CD14-positive monocyte (primary cell): ENCODE measurements at regions not wholly inside any gene's neighbourhood (a gene's known extent, or its start where the extent isn't known, plus 50 kb on each side); places are given as distances from the start of the nearest gene placed in this dataset.

ENCODE experiments used
- DNase-seq, 3 donors: peaks; one replicate each; pipeline ENCODE4 v3.0.0-alpha.2; 2011 to 2022
- H2AFZ ChIP-seq: 2 replicates; pipeline ENCODE4 v1.6.0; 2012; ENCODE audit warnings: mild to moderate bottlenecking, low read depth, low read length, inconsistent platforms; ENCODE audit not compliant: insufficient read depth, poor library complexity, severe bottlenecking
- H3K27ac ChIP-seq, 2 donors: 1 replicate in 1 of 2; 2 replicates in 1 of 2; pipeline ENCODE4 v1.5.1; 2012 to 2013; ENCODE audit warnings: low read length in 2 of 2, control low read depth in 1 of 2, inconsistent platforms in 1 of 2, low read depth in 1 of 2, mild to moderate bottlenecking in 1 of 2
- H3K27me3 ChIP-seq, 2 donors: one replicate each; pipeline versions ENCODE4 v1.6.0 to v1.6.1; 2011 to 2013; ENCODE audit warnings: low read length in 2 of 2; ENCODE audit not compliant: control insufficient read depth in 2 of 2, insufficient read depth in 2 of 2
- H3K36me3 ChIP-seq, 2 donors: replicated peaks in 1 of 2; 1 replicate in 1 of 2; 2 replicates in 1 of 2; pipeline versions ENCODE4 v1.5.1 to v1.6.1; 2012 to 2013; ENCODE audit warnings: low read length in 2 of 2, control low read depth in 1 of 2, inconsistent platforms in 1 of 2, mild to moderate bottlenecking in 1 of 2; ENCODE audit not compliant: insufficient read depth in 2 of 2, control insufficient read depth in 1 of 2
- H3K4me1 ChIP-seq, 2 donors: 1 replicate in 1 of 2; 2 replicates in 1 of 2; pipeline versions ENCODE4 v1.5.1 to v1.6.1; 2012 to 2013; ENCODE audit warnings: low read length in 2 of 2, control low read depth in 1 of 2, inconsistent platforms in 1 of 2, mild to moderate bottlenecking in 1 of 2, moderate library complexity in 1 of 2; ENCODE audit not compliant: insufficient read depth in 2 of 2, control insufficient read depth in 1 of 2
- H3K4me2 ChIP-seq: replicated peaks from 2 replicates; pipeline ENCODE3; 2012; ENCODE audit warnings: low read length, moderate library complexity, mild to moderate bottlenecking; ENCODE audit not compliant: poor library complexity, severe bottlenecking; ENCODE audit errors: extremely low read depth
- H3K4me3 ChIP-seq, 3 experiments: fragments of 200-600 bp in 1 of 3; sonication (generic) in 1 of 3; replicated peaks in 1 of 3; 1 replicate in 2 of 3; 2 replicates in 1 of 3; pipeline ENCODE4 v1.5.1; 2011 to 2013; ENCODE audit warnings: low read length in 3 of 3, mild to moderate bottlenecking in 3 of 3, control low read depth in 2 of 3, low read depth in 2 of 3, inconsistent platforms in 1 of 3, moderate library complexity in 1 of 3
- H3K79me2 ChIP-seq: 2 replicates; pipeline ENCODE4 v1.6.0; 2012; ENCODE audit warnings: mild to moderate bottlenecking, control low read depth, inconsistent platforms, low read length, moderate library complexity; ENCODE audit not compliant: insufficient read depth
- H3K9ac ChIP-seq: 2 replicates; pipeline ENCODE4 v1.6.0; 2017; ENCODE audit warnings: low read length, mild to moderate bottlenecking; ENCODE audit not compliant: insufficient read depth, poor library complexity, severe bottlenecking
- H3K9me3 ChIP-seq, 2 donors: replicated peaks in 1 of 2; 1 replicate in 1 of 2; 2 replicates in 1 of 2; pipeline versions ENCODE4 v1.5.1 to v1.6.1; 2012 to 2013; ENCODE audit warnings: low read length in 2 of 2, control low read depth in 1 of 2; ENCODE audit not compliant: control insufficient read depth in 1 of 2, insufficient read depth in 1 of 2
- H4K20me1 ChIP-seq: 2 replicates; pipeline ENCODE4 v1.6.0; 2012; ENCODE audit warnings: mild to moderate bottlenecking, low read length, control low read depth, moderate library complexity; ENCODE audit not compliant: insufficient read depth
- H3K27ac Mint-ChIP-seq, 7 donors: one replicate each; pipeline ENCODE4 v1.8.0; 2020; ENCODE audit warnings: mild to moderate bottlenecking in 7 of 7, mixed read lengths in 7 of 7, moderate library complexity in 6 of 7, inconsistent platforms in 2 of 7
- H3K27me3 Mint-ChIP-seq, 3 donors: one replicate each; pipeline ENCODE4 v1.8.0; 2021 to 2022; ENCODE audit warnings: low read depth in 3 of 3, mild to moderate bottlenecking in 3 of 3, mixed read lengths in 3 of 3, moderate library complexity in 3 of 3, inconsistent platforms in 1 of 3
- H3K36me3 Mint-ChIP-seq, 2 donors: one replicate each; pipeline ENCODE4 v1.8.0; 2020; ENCODE audit warnings: mixed read lengths in 2 of 2, inconsistent platforms in 1 of 2, mild to moderate bottlenecking in 1 of 2
- H3K4me1 Mint-ChIP-seq: one replicate; pipeline ENCODE4 v1.8.0; 2020; ENCODE audit warnings: mild to moderate bottlenecking, mixed read lengths
- H3K4me3 Mint-ChIP-seq, 2 donors: one replicate each; pipeline ENCODE4 v1.8.0; 2020; ENCODE audit warnings: mild to moderate bottlenecking in 2 of 2, mixed read lengths in 2 of 2, moderate library complexity in 1 of 2
- H3K9me3 Mint-ChIP-seq, 7 donors: one replicate each; pipeline ENCODE4 v1.8.0; 2020 to 2022; ENCODE audit warnings: mixed read lengths in 7 of 7, mild to moderate bottlenecking in 6 of 7, moderate library complexity in 6 of 7, inconsistent platforms in 2 of 7
- CTCF ChIP-seq: fragments of 200-600 bp; IDR thresholded peaks from one replicate; pipeline ENCODE4 v1.8.0; 2022; ENCODE audit warnings: antibody characterized with exemption, mild to moderate bottlenecking
- WGBS: methylation state at CpG from one replicate; pipeline ENCODE4 v1.1.5; 2013; ENCODE audit warnings: missing lambda C conversion rate; ENCODE audit not compliant: insufficient coverage; 5-methylcytosine and 5-hydroxymethylcytosine counted together
- intact Hi-C, 2 donors: fragments of 100-400 bp; cut with micrococcal nuclease; formaldehyde crosslinking; loops; one replicate each; pipeline versions ENCODE4 v1.15.0 to v1.15.1; 2023

- Mint-ChIP-seq H3K4me3 (no peak overlapping the region), H3K9me3 (peaks cover 0 to 3% (median 1%) of the 10 kb centered on the region in 7 donors), H3K27me3 (peaks cover 2 to 3% (median 3%) of the 10 kb centered on the region in 3 donors), H3K4me1 (peaks cover 4% of the 10 kb centered on the region), H3K27ac (peak overlapping the region in 2 of 7 donors; percentile 13 to 52), H3K36me3 (no peaks in the 10 kb centered on the region)
- Histone ChIP-seq H3K4me2 (no peak overlapping the region), H3K79me2 (no peaks in the 10 kb centered on the region), H3K4me1 (no peaks in the 10 kb centered on the region), H3K9ac (no peak overlapping the region), H3K4me3 (no peak overlapping the region), H4K20me1 (no peaks in the 10 kb centered on the region), H3K27me3 (no peaks in the 10 kb centered on the region), H3K27ac (no peak overlapping the region), H3K36me3 (no peaks in the 10 kb centered on the region), H3K9me3 (no peaks in the 10 kb centered on the region), H2AFZ (no peak overlapping the region)
- no CpG with 5 or more reads among the region's 4 CpGs for WGBS
- DNase-seq: no peak
- intact Hi-C loops: no loop called here
- no peak for TF ChIP-seq CTCF
Observed at GRCh38 chr10:21272643-21273399, 252.7 kb downstream of the SKIDA1 start.

- no peak overlapping the region for H3K27ac ChIP-seq
- no peak overlapping the region for H3K4me3 ChIP-seq
- 100% methylated on average over 1 of the region's 3 CpGs for WGBS
- Mint-ChIP-seq H3K27ac (no peak overlapping the region), H3K27me3 (peaks cover 2 to 4% (median 3%) of the 10 kb centered on the region in 3 donors), H3K36me3 (no peaks in the 10 kb centered on the region), H3K4me1 (peaks cover 4% of the 10 kb centered on the region), H3K9me3 (peaks cover 0 to 3% (median 1%) of the 10 kb centered on the region in 7 donors), H3K4me3 (no peak overlapping the region)
- H3K27me3 ChIP-seq: no peaks in the 10 kb centered on the region
- no peaks in the 10 kb centered on the region for H4K20me1 ChIP-seq
- H3K9me3 ChIP-seq: no peaks in the 10 kb centered on the region
- no peaks in the 10 kb centered on the region for H3K4me1 ChIP-seq
- H3K4me2 ChIP-seq: no peak overlapping the region
- no peaks in the 10 kb centered on the region for H3K79me2 ChIP-seq
- no peak for TF ChIP-seq CTCF
- intact Hi-C loops: no loop called here
- no peaks in the 10 kb centered on the region for H3K36me3 ChIP-seq
- H3K9ac ChIP-seq: no peak overlapping the region
- no peak overlapping the region for H2AFZ ChIP-seq
- no peak for DNase-seq
Observed at GRCh38 chr10:21270976-21271375, 254.5 kb downstream of the SKIDA1 start.
